ENCODE measurements at regions not wholly inside any gene's neighbourhood (a gene's known extent, or its start where the extent isn't known, plus 50 kb on each side); places are given as distances from the start of the nearest gene placed in this dataset.
A peak's percentile ranks its signal among the peaks of the same experiment; 100 is the strongest.

- H3K9me3 Mint-ChIP-seq: peaks cover 1 to 10% (median 3%) of the 10 kb centered on the region in 3 donors
- H3K27ac Mint-ChIP-seq: no peak overlapping the region
- peaks cover 13% of the 10 kb centered on the region for H3K27me3 Mint-ChIP-seq
- H3K36me3 Mint-ChIP-seq: peaks cover 5% of the 10 kb centered on the region
- H3K4me3 Mint-ChIP-seq: no peak overlapping the region
- peaks cover 0 to 2% (median 0%) of the 10 kb centered on the region in 3 donors for H3K4me1 Mint-ChIP-seq
Measured at GRCh38 chr14:104444159-104445030, 135.2 kb upstream of the C14orf180 start.

GRCh38 chr14:104445086-104445485 is 134.5 kb upstream of the C14orf180 start:
- peaks cover 13% of the 10 kb centered on the region for H3K27me3 Mint-ChIP-seq
- peaks cover 0 to 2% (median 0%) of the 10 kb centered on the region in 3 donors for H3K4me1 Mint-ChIP-seq
- H3K27ac Mint-ChIP-seq: no peak overlapping the region
- H3K9me3 Mint-ChIP-seq: peaks cover 0 to 11% (median 3%) of the 10 kb centered on the region in 3 donors
- H3K4me3 Mint-ChIP-seq: no peak overlapping the region
- peaks cover 5% of the 10 kb centered on the region for H3K36me3 Mint-ChIP-seq

GRCh38 chr14:104445832-104446381 is 133.7 kb upstream of the C14orf180 start:
- H3K27me3 Mint-ChIP-seq: peaks cover 16% of the 10 kb centered on the region
- H3K27ac Mint-ChIP-seq: no peak overlapping the region

GRCh38 chr14:104446611-104447010 is 133.0 kb upstream of the C14orf180 start:
- Mint-ChIP-seq H3K9me3 (peaks cover 0 to 14% (median 3%) of the 10 kb centered on the region in 3 donors), H3K4me1 (peaks cover 0 to 2% (median 0%) of the 10 kb centered on the region in 3 donors), H3K36me3 (peaks cover 5% of the 10 kb centered on the region), H3K27ac (no peak overlapping the region), H3K4me3 (no peak overlapping the region), H3K27me3 (peaks cover 16% of the 10 kb centered on the region)

More at GRCh38 chr14:104445832-104446381, 133.7 kb upstream of the C14orf180 start:
- Mint-ChIP-seq H3K36me3 (peaks cover 5% of the 10 kb centered on the region), H3K4me3 (no peak overlapping the region), H3K9me3 (peaks cover 0 to 14% (median 3%) of the 10 kb centered on the region in 3 donors), H3K4me1 (peaks cover 0 to 2% (median 0%) of the 10 kb centered on the region in 3 donors)

GRCh38 chr14:104447750-104448149 is 131.8 kb upstream of the C14orf180 start:
- Mint-ChIP-seq H3K27me3 (peaks cover 16% of the 10 kb centered on the region), H3K27ac (no peak overlapping the region), H3K9me3 (peaks cover 0 to 14% (median 3%) of the 10 kb centered on the region in 3 donors), H3K36me3 (peaks cover 5% of the 10 kb centered on the region), H3K4me3 (no peak overlapping the region), H3K4me1 (peaks cover 0 to 2% (median 0%) of the 10 kb centered on the region in 3 donors)

GRCh38 chr14:104448321-104448720 is 131.2 kb upstream of the C14orf180 start:
- H3K27me3 Mint-ChIP-seq: peaks cover 16% of the 10 kb centered on the region
- no peak overlapping the region for H3K27ac Mint-ChIP-seq
- H3K9me3 Mint-ChIP-seq: peaks cover 0 to 14% (median 3%) of the 10 kb centered on the region in 3 donors
- H3K4me3 Mint-ChIP-seq: no peak overlapping the region
- peaks cover 5% of the 10 kb centered on the region for H3K36me3 Mint-ChIP-seq
- H3K4me1 Mint-ChIP-seq: peaks cover 0 to 2% (median 0%) of the 10 kb centered on the region in 3 donors

GRCh38 chr14:104448721-104449120 is 130.8 kb upstream of the C14orf180 start:
- H3K4me1 Mint-ChIP-seq: peaks cover 0 to 2% (median 0%) of the 10 kb centered on the region in 3 donors
- no peak overlapping the region for H3K4me3 Mint-ChIP-seq
- peaks cover 16% of the 10 kb centered on the region for H3K27me3 Mint-ChIP-seq
- peaks cover 0 to 14% (median 3%) of the 10 kb centered on the region in 3 donors for H3K9me3 Mint-ChIP-seq
- no peak overlapping the region for H3K27ac Mint-ChIP-seq
- H3K36me3 Mint-ChIP-seq: peaks cover 5% of the 10 kb centered on the region

GRCh38 chr14:104450811-104451401 is 128.7 kb upstream of the C14orf180 start:
- peaks cover 19% of the 10 kb centered on the region for H3K27me3 Mint-ChIP-seq
- peaks cover 5% of the 10 kb centered on the region for H3K36me3 Mint-ChIP-seq
- peak overlapping the region in 1 of 3 donors; percentile 59 for H3K27ac Mint-ChIP-seq
- H3K9me3 Mint-ChIP-seq: peaks cover 0 to 14% (median 3%) of the 10 kb centered on the region in 3 donors
- H3K4me3 Mint-ChIP-seq: no peak overlapping the region
- peaks cover 0 to 2% (median 0%) of the 10 kb centered on the region in 3 donors for H3K4me1 Mint-ChIP-seq

GRCh38 chr14:104451474-104451873 is 128.1 kb upstream of the C14orf180 start:
- Mint-ChIP-seq H3K9me3 (peaks cover 0 to 14% (median 3%) of the 10 kb centered on the region in 3 donors), H3K27ac (peak overlapping the region in 1 of 3 donors; percentile 59), H3K27me3 (peaks cover 18% of the 10 kb centered on the region), H3K36me3 (peaks cover 5% of the 10 kb centered on the region), H3K4me1 (no peaks in the 10 kb centered on the region), H3K4me3 (no peak overlapping the region)

- Mint-ChIP-seq H3K4me1 (peaks cover 3 to 7% (median 5%) of the 10 kb centered on the region in 3 donors), H3K36me3 (peaks cover 1% of the 10 kb centered on the region), H3K9me3 (no peaks in the 10 kb centered on the region), H3K27me3 (peaks cover 35% of the 10 kb centered on the region), H3K4me3 (no peak overlapping the region), H3K27ac (no peak overlapping the region)
Measured at GRCh38 chr14:104458845-104459244, 120.7 kb upstream of the C14orf180 start.

GRCh38 chr14:104460791-104461651 is 118.5 kb upstream of the C14orf180 start:
- Mint-ChIP-seq H3K36me3 (peaks cover 1% of the 10 kb centered on the region), H3K27me3 (peaks cover 37% of the 10 kb centered on the region), H3K4me3 (no peak overlapping the region), H3K9me3 (no peaks in the 10 kb centered on the region), H3K4me1 (peaks cover 3 to 7% (median 5%) of the 10 kb centered on the region in 3 donors), H3K27ac (no peak overlapping the region)

- H3K27me3 Mint-ChIP-seq: peaks cover 37% of the 10 kb centered on the region
- no peak overlapping the region for H3K4me3 Mint-ChIP-seq
- H3K27ac Mint-ChIP-seq: no peak overlapping the region
- peaks cover 1% of the 10 kb centered on the region for H3K36me3 Mint-ChIP-seq
- peaks cover 3 to 7% (median 5%) of the 10 kb centered on the region in 3 donors for H3K4me1 Mint-ChIP-seq
- H3K9me3 Mint-ChIP-seq: no peaks in the 10 kb centered on the region
Measured at GRCh38 chr14:104461676-104462449, 117.7 kb upstream of the C14orf180 start.

GRCh38 chr14:104462651-104463630 is 116.6 kb upstream of the C14orf180 start:
- Mint-ChIP-seq H3K27me3 (peaks cover 35% of the 10 kb centered on the region), H3K36me3 (peaks cover 1% of the 10 kb centered on the region), H3K27ac (no peak overlapping the region), H3K9me3 (no peaks in the 10 kb centered on the region), H3K4me1 (peaks cover 3 to 7% (median 5%) of the 10 kb centered on the region in 3 donors), H3K4me3 (no peak overlapping the region)
